SK-N-SH (cell line): ENCODE measurements at regions not wholly inside any gene's neighbourhood (a gene's known extent, or its start where the extent isn't known, plus 50 kb on each side); places are given as distances from the start of the nearest gene placed in this dataset.
"Not testable (repeated sequence)": the region's sequence is repeated elsewhere in the genome, so short reads cannot be mapped to it uniquely, and the experiment has no call there.

Experiments
- CTCF ChIA-PET: fragments of 300-600, 350-600 bp; formaldehyde crosslinking; extraction: SDS; loops from one replicate; lab custom pipeline; 2021; lab: Yijun Ruan, JAX
- POLR2A ChIA-PET: fragments of 350-600 bp; sonication (Branson Sonifier 250); formaldehyde crosslinking; extraction: SDS; loops from one replicate; lab custom pipeline; 2020; ENCODE audit warnings: antibody characterized with exemption, inconsistent platforms; lab: Yijun Ruan, JAX
- DNase-seq: peaks from one replicate; pipeline ENCODE4 v3.0.0; 2012
- H2AFZ ChIP-seq: fragments of 200-600 bp; sonication (generic); 2 replicates; pipeline ENCODE4 v1.8.1; 2016; ENCODE audit warnings: antibody characterized with exemption, mild to moderate bottlenecking, low read depth
- H3F3A ChIP-seq: fragments of 200-600 bp; sonication (generic); replicated peaks from 2 replicates; pipeline ENCODE3; 2016; ENCODE audit warnings: antibody characterized with exemption, mild to moderate bottlenecking; ENCODE audit not compliant: insufficient read depth
- H3K27ac ChIP-seq, 2 experiments: fragments of 200-500 bp in 1 of 2; fragments of 200-600 bp in 1 of 2; sonication (Bioruptor generic) in 1 of 2; sonication (generic), shearing (Covaris generic) in 1 of 2; 2 replicates each; pipeline versions ENCODE4 v1.5.1 to v1.6.1; 2014 to 2016; ENCODE audit warnings: low read depth in 2 of 2, inconsistent platforms in 1 of 2, low read length in 1 of 2, mild to moderate bottlenecking in 1 of 2, mixed read lengths in 1 of 2
- H3K27me3 ChIP-seq: fragments of 200-600 bp; sonication (generic), shearing (Covaris generic); 2 replicates; pipeline ENCODE4 v1.6.1; 2016; ENCODE audit warnings: mixed run types; ENCODE audit not compliant: insufficient read depth
- H3K36me3 ChIP-seq, 2 experiments: fragments of 200-500 bp in 1 of 2; fragments of 200-600 bp in 1 of 2; sonication (Bioruptor generic) in 1 of 2; sonication (generic) in 1 of 2; replicated peaks in 1 of 2; 2 replicates each; pipeline versions ENCODE3 to v1.5.1; 2014 to 2016; ENCODE audit warnings: low read length in 1 of 2, mild to moderate bottlenecking in 1 of 2; ENCODE audit not compliant: insufficient read depth in 2 of 2, control insufficient read depth in 1 of 2
- H3K4me1 ChIP-seq, 2 experiments: fragments of 200-500 bp in 1 of 2; fragments of 200-600 bp in 1 of 2; sonication (Bioruptor generic) in 1 of 2; sonication (generic), shearing (Covaris generic) in 1 of 2; 2 replicates each; pipeline versions ENCODE4 v1.5.1 to v1.6.1; 2014 to 2016; ENCODE audit warnings: low read depth in 1 of 2, low read length in 1 of 2, mixed run types in 1 of 2; ENCODE audit not compliant: insufficient read depth in 2 of 2, control insufficient read depth in 1 of 2
- H3K4me2 ChIP-seq: fragments of 200-600 bp; sonication (generic), shearing (Covaris generic); 2 replicates; pipeline ENCODE4 v1.6.1; 2017; ENCODE audit warnings: mixed run types
- H3K4me3 ChIP-seq, 2 experiments: fragments of 200-500 bp in 1 of 2; fragments of 200-600 bp in 1 of 2; sonication (Bioruptor generic) in 1 of 2; sonication (generic), shearing (Covaris generic) in 1 of 2; 2 replicates each; pipeline versions ENCODE4 v1.5.1 to v1.8.1; 2014 to 2016; ENCODE audit warnings: low read depth in 2 of 2, inconsistent platforms in 1 of 2, low read length in 1 of 2, mild to moderate bottlenecking in 1 of 2, mixed read lengths in 1 of 2, moderate library complexity in 1 of 2
- H3K79me2 ChIP-seq: fragments of 200-600 bp; sonication (generic); 2 replicates; pipeline ENCODE4 v1.8.1; 2017; ENCODE audit warnings: mild to moderate bottlenecking; ENCODE audit not compliant: insufficient read depth
- H3K9ac ChIP-seq: fragments of 200-600 bp; sonication (generic); 2 replicates; pipeline ENCODE4 v1.6.1; 2017; ENCODE audit warnings: mixed run types
- H3K9me2 ChIP-seq: fragments of 200-600 bp; sonication (generic); 2 replicates; pipeline ENCODE4 v1.6.1; 2017; ENCODE audit warnings: mixed run types
- H3K9me3 ChIP-seq: fragments of 200-600 bp; sonication (generic); 2 replicates; pipeline ENCODE4 v1.6.1; 2017; ENCODE audit warnings: mixed run types, mild to moderate bottlenecking, moderate library complexity
- H4K20me1 ChIP-seq: fragments of 200-600 bp; sonication (generic); 2 replicates; pipeline ENCODE4 v1.6.1; 2017; ENCODE audit warnings: mild to moderate bottlenecking, mixed run types; ENCODE audit not compliant: insufficient read depth
- CHD2 ChIP-seq: fragments of 150-350 bp; IDR thresholded peaks from 2 replicates; pipeline ENCODE4 v1.6.1; 2018; ENCODE audit warnings: low read length; ENCODE audit not compliant: partially characterized antibody
- ELF1 ChIP-seq: IDR thresholded peaks from 2 replicates; pipeline ENCODE4 v1.4.0; 2012
- EZH2phosphoT487 ChIP-seq: fragments of 200-600 bp; sonication (generic); IDR thresholded peaks from 2 replicates; pipeline ENCODE4 v1.6.1; 2017; ENCODE audit warnings: low read depth, mixed run types, mild to moderate bottlenecking, antibody characterized with exemption, moderate library complexity, borderline replicate concordance
- FOSL2 ChIP-seq: IDR thresholded peaks from 2 replicates; pipeline ENCODE4 v1.4.0; 2012; ENCODE audit warnings: low read depth, mild to moderate bottlenecking, moderate library complexity, borderline replicate concordance
- MEF2A ChIP-seq: IDR thresholded peaks from 2 replicates; pipeline ENCODE4 v1.4.0; 2012; ENCODE audit warnings: low read depth, borderline replicate concordance
- POLR2AphosphoS5 ChIP-seq: IDR thresholded peaks from 2 replicates; pipeline ENCODE4 v1.6.1; 2012; ENCODE audit warnings: low read depth, low read length
- RFX5 ChIP-seq: IDR thresholded peaks from 2 replicates; pipeline ENCODE4 v1.6.1; 2012; ENCODE audit warnings: mild to moderate bottlenecking, improper control_type of control experiment, low read length
- RXRA ChIP-seq: IDR thresholded peaks from 2 replicates; pipeline ENCODE4 v1.4.0; 2012; ENCODE audit warnings: low read depth, mild to moderate bottlenecking, borderline replicate concordance
- WGBS: methylation state at CpG from one replicate; pipeline ENCODE4 v1.1.6; 2017; ENCODE audit warnings: low lambda C conversion rate; 5-methylcytosine and 5-hydroxymethylcytosine counted together

GRCh38 chrX:138794246-138794645 lies 82.7 kb upstream of the FGF13 start:
- no peak for DNase-seq
- Histone ChIP-seq H3K9me2 (no peaks in the 10 kb centered on the region), H3K36me3 (no peaks in the 10 kb centered on the region), H3K9me3 (no peaks in the 10 kb centered on the region), H3F3A (no peaks in the 10 kb centered on the region), H3K4me2 (no peak overlapping the region), H3K27ac (no peak overlapping the region), H2AFZ (no peak overlapping the region), H3K4me1 (no peaks in the 10 kb centered on the region), H3K9ac (no peak overlapping the region), H3K4me3 (no peak overlapping the region), H3K79me2 (no peaks in the 10 kb centered on the region), H4K20me1 (0 out of 2 replicates have a peak, but pooled peaks cover 2% of the 10 kb centered on the region), H3K27me3 (no peaks in the 10 kb centered on the region)
- ChIA-PET CTCF (no interaction called here), POLR2A (no interaction called here)
- WGBS, result 0% methylated on average over 1 of the region's 1 CpG
- TF ChIP-seq RFX5 (no peak), ELF1 (no peak)

- ChIA-PET CTCF (no interaction called here), POLR2A (no interaction called here)
- Histone ChIP-seq H3F3A (no peaks in the 10 kb centered on the region), H3K9me2 (no peaks in the 10 kb centered on the region), H4K20me1 (0 out of 2 replicates have a peak, but pooled peaks cover 2% of the 10 kb centered on the region), H3K79me2 (no peaks in the 10 kb centered on the region), H3K27me3 (no peaks in the 10 kb centered on the region), H3K9ac (no peak overlapping the region), H3K4me3 (no peak overlapping the region), H3K4me1 (no peaks in the 10 kb centered on the region), H2AFZ (no peak overlapping the region), H3K4me2 (no peak overlapping the region), H3K36me3 (no peaks in the 10 kb centered on the region), H3K27ac (no peak overlapping the region), H3K9me3 (no peaks in the 10 kb centered on the region)
- TF ChIP-seq POLR2AphosphoS5 (no peak), EZH2phosphoT487 (no peak), MEF2A (no peak), CHD2 (no peak), FOSL2 (no peak)
- WGBS, result 0% methylated on average over 1 of the region's 1 CpG
- DNase-seq, result no peak
These were observed 80.0 kb upstream of the FGF13 start for GRCh38 chrX:138791551-138791950.

GRCh38 chrX:138788771-138789170 lies 77.3 kb upstream of the FGF13 start:
- no peaks in the 10 kb centered on the region for H3K79me2 ChIP-seq
- TF ChIP-seq EZH2phosphoT487 (no peak), FOSL2 (no peak), RXRA (no peak)
- TF ChIP-seq, all 33 proteins: peak for 0
- Histone ChIP-seq H4K20me1 (no peaks in the 10 kb centered on the region), H3K9me2 (no peaks in the 10 kb centered on the region), H3K4me1 (no peaks in the 10 kb centered on the region), H3K9ac (no peak overlapping the region), H3K4me3 (no peak overlapping the region), H3K27me3 (no peaks in the 10 kb centered on the region), H3K27ac (no peak overlapping the region), H3K4me2 (no peak overlapping the region), H2AFZ (no peak overlapping the region), H3K9me3 (no peaks in the 10 kb centered on the region), H3K36me3 (no peaks in the 10 kb centered on the region), H3F3A (no peaks in the 10 kb centered on the region)
- ChIA-PET POLR2A (no interaction called here), CTCF (no interaction called here)
- DNase-seq, result no peak

GRCh38 chrX:138778576-138778909 lies 67.0 kb upstream of the FGF13 start:
- H3K27ac ChIP-seq, H3F3A ChIP-seq, H3K79me2 ChIP-seq, H3K9ac ChIP-seq, DNase-seq, H3K9me2 ChIP-seq, H2AFZ ChIP-seq, H3K36me3 ChIP-seq, H3K9me3 ChIP-seq, H4K20me1 ChIP-seq, H3K27me3 ChIP-seq, POLR2A ChIA-PET, H3K4me3 ChIP-seq, H3K4me1 ChIP-seq, H3K4me2 ChIP-seq: not testable (repeated sequence)
- 11% methylated on average over 7 of the region's 14 CpGs for WGBS
- CTCF ChIA-PET, result interaction anchor here (0.6 kb wide), 1 partner anchor 97 kb away, joined by 3 read pairs; no protein-coding TSS in a partner anchor

DNA sequence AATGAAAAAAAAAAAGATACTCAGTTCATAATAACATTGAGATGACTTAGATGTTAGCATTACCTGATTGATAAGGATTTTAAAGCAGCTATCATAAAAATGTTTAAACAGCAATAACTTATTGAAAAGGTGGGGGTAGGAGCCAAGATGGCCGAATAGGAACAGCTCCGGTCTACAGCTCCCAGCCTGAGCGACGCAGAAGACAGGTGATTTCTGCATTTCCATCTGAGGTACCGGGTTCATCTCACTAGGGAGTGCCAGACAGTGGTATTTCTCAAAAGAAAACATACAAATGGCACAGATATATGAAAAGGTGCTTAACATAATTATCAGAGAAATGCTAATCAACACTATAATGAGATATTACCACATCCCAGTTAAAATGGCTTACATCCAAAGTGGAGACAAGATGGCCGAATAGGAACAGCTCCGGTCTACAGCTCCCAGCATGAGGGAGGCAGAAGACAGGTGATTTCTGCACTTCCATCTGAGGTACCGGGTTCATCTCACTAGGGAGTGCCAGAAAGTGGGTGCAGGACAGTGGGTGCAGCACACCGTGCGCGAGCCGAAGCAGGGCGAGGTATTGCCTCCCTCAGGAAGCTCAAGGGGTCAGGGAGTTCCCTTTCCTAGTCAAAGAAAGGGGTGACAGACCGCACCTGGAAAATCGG lies 66.5 kb upstream of the FGF13 start:
- H4K20me1 ChIP-seq, H2AFZ ChIP-seq, H3K4me2 ChIP-seq, H3K4me3 ChIP-seq, H3K36me3 ChIP-seq, POLR2A ChIA-PET, H3K9ac ChIP-seq, H3F3A ChIP-seq, H3K4me1 ChIP-seq, H3K9me2 ChIP-seq, H3K9me3 ChIP-seq, H3K27me3 ChIP-seq, H3K79me2 ChIP-seq, DNase-seq, H3K27ac ChIP-seq: not testable (repeated sequence)
- CTCF ChIA-PET, result interaction anchor here (0.6 to 0.7 kb wide), 2 partner anchors 12 to 98 kb away, joined by 3 read pairs; no protein-coding TSS in a partner anchor
- 15% methylated on average over 13 of the region's 15 CpGs for WGBS
